ENCODE measurements at regions not wholly inside any gene's neighbourhood (a gene's known extent, or its start where the extent isn't known, plus 50 kb on each side); places are given as distances from the start of the nearest gene placed in this dataset.

GRCh38 chr9:109721001-109721400, 59.0 kb upstream of the PALM2AKAP2 start:
- H3K36me3 ChIP-seq (ENCODE audit: control insufficient read depth, insufficient read depth, low read length), result no peaks in the 10 kb centered on the region
- H3K27me3 ChIP-seq (ENCODE audit: control insufficient read depth, insufficient read depth, low read length), result no peaks in the 10 kb centered on the region; the same call in 1 of the 2 replicates
- POLR2A ChIA-PET, result no interaction called here
- DNase-seq (ENCODE audit: low read depth), result no peak
- CTCF ChIA-PET, result no interaction called here
- TF ChIP-seq CTCF (IDR thresholded peaks at IDR 0.05; ENCODE audit: insufficient read depth, low read depth, low read length), result no peak
- no peak overlapping the region for H3K4me3 ChIP-seq (ENCODE audit: low read depth, low read length)

DNA sequence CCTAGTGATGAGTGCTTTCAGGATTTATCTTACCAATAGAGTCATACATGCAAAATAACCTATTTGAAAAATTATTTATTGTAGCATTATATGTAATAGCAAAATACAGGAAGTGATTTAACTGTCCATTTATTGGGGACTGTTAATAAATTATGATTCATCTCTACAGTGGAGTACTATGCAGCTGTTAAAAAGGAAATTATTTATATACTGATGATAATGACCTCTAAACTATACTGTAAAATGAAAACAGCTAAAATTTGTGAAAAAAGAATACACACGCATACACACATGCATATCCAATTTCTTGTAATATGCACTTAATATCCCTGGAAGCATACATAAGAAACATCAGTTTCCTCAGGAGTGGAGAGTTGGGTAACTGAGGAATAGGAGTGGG, 58.0 kb upstream of the PALM2AKAP2 start:
- Histone ChIP-seq H3K4me3 (ENCODE audit: low read depth, low read length) (no peak overlapping the region), H3K36me3 (ENCODE audit: control insufficient read depth, insufficient read depth, low read length) (no peaks in the 10 kb centered on the region), H3K27me3 (ENCODE audit: control insufficient read depth, insufficient read depth, low read length) (no peaks in the 10 kb centered on the region; the same call in 1 of the 2 replicates)
- POLR2A ChIA-PET, result no interaction called here
- TF ChIP-seq CTCF (IDR thresholded peaks at IDR 0.05; ENCODE audit: insufficient read depth, low read depth, low read length), result no peak
- DNase-seq (ENCODE audit: low read depth), result no peak
- CTCF ChIA-PET, result no interaction called here

- H3K4me3 ChIP-seq (ENCODE audit: low read depth, low read length), result no peak overlapping the region
- ChIA-PET POLR2A (no interaction called here), CTCF (no interaction called here)
- peaks cover 1% of the 10 kb centered on the region for H3K27me3 ChIP-seq (ENCODE audit: control insufficient read depth, insufficient read depth, low read length)
- H3K36me3 ChIP-seq (ENCODE audit: control insufficient read depth, insufficient read depth, low read length), result no peaks in the 10 kb centered on the region
- DNase-seq (ENCODE audit: low read depth), result no peak
- TF ChIP-seq CTCF (IDR thresholded peaks at IDR 0.05; ENCODE audit: insufficient read depth, low read depth, low read length), result no peak
These were observed 56.2 kb upstream of the PALM2AKAP2 start for GRCh38 chr9:109723781-109724180.

DNA sequence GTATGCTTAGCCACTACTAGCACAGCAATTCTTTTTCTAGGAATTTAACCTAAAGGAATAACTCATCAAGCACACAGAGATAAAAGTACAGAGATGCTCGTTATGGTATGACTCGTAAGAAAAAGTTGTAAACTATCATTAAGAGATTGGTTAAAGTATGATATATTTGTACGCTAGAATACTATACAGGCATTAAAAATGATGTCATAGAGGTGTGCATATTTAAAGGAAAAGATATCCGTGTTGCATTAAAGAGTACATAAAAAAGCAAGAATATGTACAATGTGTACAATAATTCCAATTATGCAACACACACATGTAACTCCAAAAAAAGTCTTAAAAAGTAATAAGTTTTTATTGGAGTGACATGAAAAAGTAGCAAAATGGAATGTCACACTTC, 54.5 kb upstream of the PALM2AKAP2 start:
- no peak overlapping the region for H3K4me3 ChIP-seq (ENCODE audit: low read depth, low read length)
- TF ChIP-seq CTCF (IDR thresholded peaks at IDR 0.05; ENCODE audit: insufficient read depth, low read depth, low read length), result no peak
- CTCF ChIA-PET, result no interaction called here

DNA sequence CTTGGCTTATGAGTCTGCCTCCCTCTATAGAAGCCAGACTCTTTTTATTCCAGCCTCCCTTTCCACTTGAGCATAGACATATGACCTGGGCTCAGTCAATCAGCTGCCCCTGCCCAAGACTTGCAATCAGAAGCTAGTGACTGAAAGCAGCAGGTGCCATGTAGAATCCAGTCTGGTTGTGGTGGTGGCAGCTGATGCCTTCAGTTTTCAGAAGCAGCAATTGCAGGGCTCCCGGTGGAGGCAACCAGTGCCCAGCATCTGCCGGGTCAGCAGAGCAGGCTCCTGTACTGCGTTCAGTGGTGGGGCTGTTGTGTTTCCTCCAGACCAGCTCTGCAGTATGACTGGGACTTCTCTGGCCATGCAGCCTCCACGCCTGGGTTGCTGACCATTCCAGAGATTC, 53.9 kb upstream of the PALM2AKAP2 start:
- TF ChIP-seq CTCF (IDR thresholded peaks at IDR 0.05; ENCODE audit: insufficient read depth, low read depth, low read length), result no peak
- Histone ChIP-seq H3K36me3 (ENCODE audit: control insufficient read depth, insufficient read depth, low read length) (no peaks in the 10 kb centered on the region), H3K4me3 (ENCODE audit: low read depth, low read length) (no peak overlapping the region), H3K27me3 (ENCODE audit: control insufficient read depth, insufficient read depth, low read length) (peaks cover 1% of the 10 kb centered on the region)
- ChIA-PET CTCF (interaction anchor here (1.1 kb wide), 1 partner anchor 91 kb away, joined by 3 read pairs; no protein-coding TSS in a partner anchor), POLR2A (no interaction called here)
- DNase-seq (ENCODE audit: low read depth), result no peak

More for the DNA sequence above, 54.5 kb upstream of the PALM2AKAP2 start:
- Histone ChIP-seq H3K27me3 (ENCODE audit: control insufficient read depth, insufficient read depth, low read length) (peaks cover 1% of the 10 kb centered on the region), H3K36me3 (ENCODE audit: control insufficient read depth, insufficient read depth, low read length) (no peaks in the 10 kb centered on the region)
- DNase-seq (ENCODE audit: low read depth), result no peak
- POLR2A ChIA-PET, result no interaction called here

Data from BJ (cell line).